Omental fat pad (tissue), 3 donors: ENCODE measurements at regions not wholly inside any gene's neighbourhood (a gene's known extent, or its start where the extent isn't known, plus 50 kb on each side); places are given as distances from the start of the nearest gene placed in this dataset.

Source experiments
- ATAC-seq: fragments of 150-250 bp; one replicate; pipeline ENCODE4 v1.9.1; 2016; ENCODE audit warnings: mild to moderate bottlenecking, moderate library complexity; ENCODE audit not compliant: low FRiP score
- DNase-seq: peaks from one replicate; pipeline ENCODE4 v3.0.0-alpha.2; 2019; ENCODE audit warnings: low spot score
- TF ChIP-seq, protein P1 (sequence below), 3 donors: fragments of 450-650 bp; IDR thresholded peaks; one replicate each; pipeline ENCODE4 v1.5.1; 2016 to 2017; ENCODE audit warnings: antibody characterized with exemption in 3 of 3, mild to moderate bottlenecking in 3 of 3, moderate library complexity in 2 of 3

DNA sequence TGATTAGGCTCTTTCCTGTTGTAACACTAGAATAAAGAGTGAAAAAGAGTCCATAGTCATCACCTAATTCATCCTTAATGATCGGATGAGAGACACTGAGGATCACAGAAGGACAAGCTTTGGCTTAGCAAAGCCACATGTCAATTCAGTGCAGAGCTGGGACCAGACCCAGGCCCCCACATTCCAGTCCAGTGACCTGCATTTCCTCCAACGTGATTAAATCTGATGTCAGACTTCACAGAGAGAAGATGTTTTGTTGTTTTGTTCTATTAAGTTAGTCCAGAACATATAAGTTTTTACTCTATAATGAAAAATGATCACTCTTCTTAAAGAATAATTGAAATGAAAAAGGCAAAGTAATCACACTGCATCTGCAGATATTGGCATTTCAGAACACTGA lies 377.9 kb upstream of the PAPPA start:
- TF ChIP-seq, protein P1, sequence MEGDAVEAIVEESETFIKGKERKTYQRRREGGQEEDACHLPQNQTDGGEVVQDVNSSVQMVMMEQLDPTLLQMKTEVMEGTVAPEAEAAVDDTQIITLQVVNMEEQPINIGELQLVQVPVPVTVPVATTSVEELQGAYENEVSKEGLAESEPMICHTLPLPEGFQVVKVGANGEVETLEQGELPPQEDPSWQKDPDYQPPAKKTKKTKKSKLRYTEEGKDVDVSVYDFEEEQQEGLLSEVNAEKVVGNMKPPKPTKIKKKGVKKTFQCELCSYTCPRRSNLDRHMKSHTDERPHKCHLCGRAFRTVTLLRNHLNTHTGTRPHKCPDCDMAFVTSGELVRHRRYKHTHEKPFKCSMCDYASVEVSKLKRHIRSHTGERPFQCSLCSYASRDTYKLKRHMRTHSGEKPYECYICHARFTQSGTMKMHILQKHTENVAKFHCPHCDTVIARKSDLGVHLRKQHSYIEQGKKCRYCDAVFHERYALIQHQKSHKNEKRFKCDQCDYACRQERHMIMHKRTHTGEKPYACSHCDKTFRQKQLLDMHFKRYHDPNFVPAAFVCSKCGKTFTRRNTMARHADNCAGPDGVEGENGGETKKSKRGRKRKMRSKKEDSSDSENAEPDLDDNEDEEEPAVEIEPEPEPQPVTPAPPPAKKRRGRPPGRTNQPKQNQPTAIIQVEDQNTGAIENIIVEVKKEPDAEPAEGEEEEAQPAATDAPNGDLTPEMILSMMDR (IDR thresholded peaks at IDR 0.05), result no peak
- DNase-seq (no peak), ATAC-seq (no peak)

DNA sequence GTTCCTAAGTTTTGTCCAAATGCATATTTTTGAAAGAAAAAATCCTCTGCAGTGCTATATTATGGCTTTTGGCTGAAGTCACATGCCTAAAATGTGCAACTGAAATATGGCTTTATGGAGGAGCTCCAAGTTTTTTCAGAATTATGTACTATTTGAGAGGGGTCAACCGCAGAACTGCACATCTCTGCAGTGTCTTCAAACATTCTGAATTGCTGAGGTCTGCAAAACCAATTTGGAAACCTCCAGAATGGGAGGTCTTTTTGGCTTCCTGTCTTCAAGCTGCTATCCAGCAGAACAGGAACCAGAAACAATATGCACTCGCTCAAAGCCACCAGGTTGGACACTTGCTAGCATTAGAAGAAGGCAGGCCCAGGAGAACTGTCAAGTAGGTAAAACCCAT lies 376.0 kb upstream of the PAPPA start:
- no peak for ATAC-seq
- TF ChIP-seq, protein P1 (IDR thresholded peaks at IDR 0.05), result no peak

DNA sequence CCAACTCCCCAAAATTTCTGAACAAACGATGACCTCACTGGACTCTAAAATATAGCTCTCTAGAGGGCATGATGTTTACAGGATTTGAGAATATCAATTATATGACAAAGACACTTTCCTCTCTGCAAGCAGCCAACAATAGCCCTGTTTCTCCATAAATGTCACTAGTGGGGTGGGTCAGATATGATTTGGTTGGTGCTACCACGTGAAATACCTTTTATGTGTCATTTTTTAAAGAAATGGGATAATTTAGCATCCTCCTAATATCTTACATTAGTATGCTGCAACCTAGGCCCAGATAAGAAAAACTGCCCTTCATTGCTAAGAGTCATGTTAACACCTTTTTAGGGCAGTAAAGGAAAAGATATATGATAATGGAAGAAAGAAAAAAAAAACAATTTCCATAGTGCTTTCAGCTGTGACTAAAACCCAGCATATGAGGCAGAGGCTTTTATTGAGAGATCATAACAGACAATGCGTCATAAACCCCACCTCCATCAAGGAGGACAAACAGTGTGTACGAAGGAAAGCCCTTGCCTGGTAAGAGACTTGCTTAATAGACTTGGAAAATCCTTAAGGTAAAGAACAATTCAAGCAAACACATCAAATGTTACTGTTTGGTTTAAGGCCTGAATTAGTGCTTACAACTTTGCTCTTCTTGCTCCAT lies 372.4 kb upstream of the PAPPA start:
- TF ChIP-seq, protein P1 (IDR thresholded peaks at IDR 0.05), result no peak
- DNase-seq, result no peak
- ATAC-seq, result no peak

More for the DNA sequence above, 376.0 kb upstream of the PAPPA start:
- no peak for DNase-seq

DNA sequence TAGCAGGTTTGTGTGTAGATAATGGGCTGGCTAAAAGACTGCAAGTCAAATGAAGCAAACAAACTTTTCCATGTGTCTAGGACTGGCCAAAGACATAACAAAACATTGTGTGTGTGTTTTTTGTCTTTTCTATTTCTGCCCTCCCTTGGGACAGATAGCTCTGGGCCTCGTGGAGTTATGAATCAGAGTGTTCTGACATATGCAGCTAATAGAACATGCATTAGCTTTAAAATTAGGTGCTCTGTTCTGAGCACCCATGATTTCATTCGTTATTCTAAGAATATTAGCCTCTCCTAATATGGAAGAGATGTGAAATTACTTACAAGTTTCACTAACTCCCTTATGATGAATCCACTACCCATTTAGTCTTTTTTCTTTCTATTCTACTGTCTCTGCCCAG lies 367.3 kb upstream of the PAPPA start:
- TF ChIP-seq, protein P1 (IDR thresholded peaks at IDR 0.05), result no peak
- no peak for ATAC-seq
- no peak for DNase-seq

DNA sequence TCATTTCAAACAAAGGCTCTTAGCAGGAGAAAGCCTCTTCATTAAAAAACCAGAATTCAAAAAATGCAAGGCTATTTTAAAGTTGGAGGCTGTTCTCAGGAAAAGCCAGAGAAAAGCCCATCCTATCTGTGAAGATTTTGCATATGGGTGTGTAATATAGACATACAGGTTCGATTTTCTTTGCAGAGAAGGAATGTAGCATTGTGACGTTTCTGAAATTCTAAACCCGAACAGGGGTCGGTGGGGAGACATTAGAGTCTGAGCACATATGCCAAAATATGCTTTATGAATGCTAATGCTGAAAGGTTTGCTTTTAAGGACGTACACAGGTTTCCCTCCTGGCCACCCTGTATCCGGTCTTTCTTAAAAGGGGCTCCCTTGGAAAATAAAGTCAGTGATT lies 363.1 kb upstream of the PAPPA start:
- ATAC-seq (no peak), DNase-seq (no peak)
- TF ChIP-seq, protein P1 (IDR thresholded peaks at IDR 0.05), result no peak

DNA sequence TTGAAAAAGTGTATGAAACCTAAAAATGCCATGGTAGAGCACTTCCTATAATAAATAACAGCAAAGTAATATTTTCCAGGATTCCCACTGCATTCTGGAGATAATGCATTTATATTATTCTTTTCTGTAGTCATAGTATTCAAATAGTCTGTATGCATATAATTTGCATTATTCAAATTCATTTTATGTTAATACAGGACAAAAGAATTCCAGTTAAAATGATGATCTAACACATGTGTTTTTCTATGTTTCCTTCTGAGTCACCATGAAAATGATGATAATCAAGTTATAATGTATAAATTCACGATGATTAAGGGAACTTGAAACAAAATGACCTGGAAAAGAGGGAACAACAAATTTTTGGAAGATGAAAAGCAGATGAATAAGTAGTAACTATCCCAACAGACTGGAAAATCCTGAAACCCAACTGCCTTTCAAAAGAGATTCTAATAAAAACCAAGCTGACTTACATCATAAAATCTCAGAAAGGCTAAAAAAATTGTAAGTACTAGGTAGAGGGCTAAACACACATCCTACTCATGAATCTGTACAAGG lies 358.6 kb upstream of the PAPPA start:
- TF ChIP-seq, protein P1 (IDR thresholded peaks at IDR 0.05), result no peak
- DNase-seq (no peak), ATAC-seq (no peak)

DNA sequence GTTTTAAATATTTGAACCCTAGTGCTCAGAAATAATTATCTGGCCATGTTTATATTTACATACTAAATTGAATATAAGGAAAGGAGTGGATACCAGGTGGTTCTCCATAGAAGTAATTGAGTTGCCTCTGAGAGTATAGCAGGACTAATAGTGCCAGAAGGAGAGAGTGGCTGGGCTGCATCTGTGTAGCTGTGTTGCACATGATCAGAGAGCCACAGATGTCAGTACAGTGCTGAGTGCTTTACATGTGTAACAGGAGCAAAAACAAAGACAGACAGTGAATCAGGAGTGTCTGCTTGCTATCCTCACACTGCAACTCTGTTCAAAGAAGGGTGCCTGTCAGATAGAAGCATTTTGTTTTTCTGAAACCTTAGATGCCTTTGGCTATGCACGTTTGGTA lies 353.9 kb upstream of the PAPPA start:
- DNase-seq (no peak), ATAC-seq (no peak)
- TF ChIP-seq, protein P1 (IDR thresholded peaks at IDR 0.05), result no peak
